ENCODE measurements at regions not wholly inside any gene's neighbourhood (a gene's known extent, or its start where the extent isn't known, plus 50 kb on each side); places are given as distances from the start of the nearest gene placed in this dataset.

DNA sequence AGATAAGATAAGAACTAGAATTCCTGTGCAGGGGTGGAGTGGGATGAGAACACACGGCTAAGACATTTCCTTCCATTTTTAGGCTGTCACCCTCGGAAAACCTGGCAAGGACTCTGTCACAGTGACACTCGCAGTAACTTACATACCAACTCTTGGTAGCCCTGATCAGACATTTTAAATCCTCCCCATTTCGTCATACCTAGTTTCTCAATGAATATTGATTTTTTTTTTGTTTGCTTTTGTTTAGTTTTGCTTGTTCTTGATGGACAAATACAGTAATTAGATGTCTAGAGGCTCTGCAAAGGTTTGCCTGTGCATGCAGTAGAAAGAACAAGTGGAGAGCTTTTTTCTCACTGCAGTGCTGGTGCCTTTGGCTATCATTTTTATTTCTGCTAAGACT, 213.0 kb upstream of the FAM83B start:
- TF ChIP-seq EZH2 (IDR thresholded peaks at IDR 0.05; ENCODE audit: borderline replicate concordance, low read depth, low read length, poor library complexity, severe bottlenecking) = no peak
- TF ChIP-seq, protein P1, sequence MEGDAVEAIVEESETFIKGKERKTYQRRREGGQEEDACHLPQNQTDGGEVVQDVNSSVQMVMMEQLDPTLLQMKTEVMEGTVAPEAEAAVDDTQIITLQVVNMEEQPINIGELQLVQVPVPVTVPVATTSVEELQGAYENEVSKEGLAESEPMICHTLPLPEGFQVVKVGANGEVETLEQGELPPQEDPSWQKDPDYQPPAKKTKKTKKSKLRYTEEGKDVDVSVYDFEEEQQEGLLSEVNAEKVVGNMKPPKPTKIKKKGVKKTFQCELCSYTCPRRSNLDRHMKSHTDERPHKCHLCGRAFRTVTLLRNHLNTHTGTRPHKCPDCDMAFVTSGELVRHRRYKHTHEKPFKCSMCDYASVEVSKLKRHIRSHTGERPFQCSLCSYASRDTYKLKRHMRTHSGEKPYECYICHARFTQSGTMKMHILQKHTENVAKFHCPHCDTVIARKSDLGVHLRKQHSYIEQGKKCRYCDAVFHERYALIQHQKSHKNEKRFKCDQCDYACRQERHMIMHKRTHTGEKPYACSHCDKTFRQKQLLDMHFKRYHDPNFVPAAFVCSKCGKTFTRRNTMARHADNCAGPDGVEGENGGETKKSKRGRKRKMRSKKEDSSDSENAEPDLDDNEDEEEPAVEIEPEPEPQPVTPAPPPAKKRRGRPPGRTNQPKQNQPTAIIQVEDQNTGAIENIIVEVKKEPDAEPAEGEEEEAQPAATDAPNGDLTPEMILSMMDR (conservative IDR thresholded peaks at IDR 0.05; ENCODE audit: low read depth, low read length) = no peak
